Fibroblast of skin of left quadriceps (primary cell): ENCODE measurements at regions not wholly inside any gene's neighbourhood (a gene's known extent, or its start where the extent isn't known, plus 50 kb on each side); places are given as distances from the start of the nearest gene placed in this dataset.
"Not testable (repeated sequence)": the region's sequence is repeated elsewhere in the genome, so short reads cannot be mapped to it uniquely, and the experiment has no call there.

ENCODE experiments used
- DNase-seq, 2 experiments: peaks; one replicate each; pipeline ENCODE4 v3.0.0-alpha.2; 2013; ENCODE audit warnings: low read depth in 2 of 2

GRCh38 chr19:31885280-31885853 lies 460.0 kb upstream of the ZNF507 start:
- DNase-seq: no peak

- no peak for DNase-seq
Observed at GRCh38 chr19:31890230-31890629, 455.2 kb upstream of the ZNF507 start.

GRCh38 chr19:31892060-31892459 lies 453.4 kb upstream of the ZNF507 start:
- no peak for DNase-seq

- not testable (repeated sequence) for DNase-seq
Observed at GRCh38 chr19:31893491-31893890, 451.9 kb upstream of the ZNF507 start.

- no peak for DNase-seq
Observed at GRCh38 chr19:31894451-31894850, 451.0 kb upstream of the ZNF507 start.

- no peak for DNase-seq
Observed at GRCh38 chr19:31897292-31897691, 448.1 kb upstream of the ZNF507 start.

- DNase-seq: no peak
Observed at GRCh38 chr19:31900991-31901390, 444.4 kb upstream of the ZNF507 start.

GRCh38 chr19:31902821-31903220 lies 442.6 kb upstream of the ZNF507 start:
- DNase-seq: no peak

- DNase-seq: no peak
Observed at GRCh38 chr19:31903979-31904378, 441.4 kb upstream of the ZNF507 start.

GRCh38 chr19:31906111-31906871 lies 439.1 kb upstream of the ZNF507 start:
- DNase-seq: peak in 1 of 2 experiments; percentile 2

GRCh38 chr19:31907661-31908060 lies 437.7 kb upstream of the ZNF507 start:
- no peak for DNase-seq

GRCh38 chr19:31908080-31908479 lies 437.3 kb upstream of the ZNF507 start:
- DNase-seq: no peak

GRCh38 chr19:31908496-31909225 lies 436.7 kb upstream of the ZNF507 start:
- no peak for DNase-seq

GRCh38 chr19:31910224-31910623 lies 435.2 kb upstream of the ZNF507 start:
- DNase-seq: no peak

GRCh38 chr19:31911577-31911976 lies 433.8 kb upstream of the ZNF507 start:
- DNase-seq: no peak

GRCh38 chr19:31913103-31913661 lies 432.2 kb upstream of the ZNF507 start:
- DNase-seq: no peak

- DNase-seq: no peak
Observed at GRCh38 chr19:31930401-31930800, 415.0 kb upstream of the ZNF507 start.

GRCh38 chr19:31937983-31938382 lies 407.4 kb upstream of the ZNF507 start:
- no peak for DNase-seq

- no peak for DNase-seq
Observed at GRCh38 chr19:31938675-31939074, 406.7 kb upstream of the ZNF507 start.

GRCh38 chr19:31940396-31940795 lies 405.0 kb upstream of the ZNF507 start:
- no peak for DNase-seq

- no peak for DNase-seq
Observed at GRCh38 chr19:31943191-31943661, 402.2 kb upstream of the ZNF507 start.

- DNase-seq: no peak
Observed at GRCh38 chr19:31943778-31944177, 401.6 kb upstream of the ZNF507 start.
